Sigmoid colon (tissue), 4 donors: ENCODE measurements at regions not wholly inside any gene's neighbourhood (a gene's known extent, or its start where the extent isn't known, plus 50 kb on each side); places are given as distances from the start of the nearest gene placed in this dataset.

Experiments
- CTCF ChIP-seq, 4 experiments: fragments of 450-650 bp in 3 of 4; fragments of 200-600 bp in 1 of 4; IDR thresholded peaks; one replicate each; pipeline ENCODE4 v1.5.1; 2016 to 2019; ENCODE audit warnings: antibody characterized with exemption in 4 of 4, mild to moderate bottlenecking in 3 of 4, moderate library complexity in 2 of 4
- POLR2AphosphoS5 ChIP-seq, 4 donors: sonication (generic); formaldehyde crosslinking; IDR thresholded peaks; one replicate each; pipeline ENCODE4 v1.6.1; 2017; ENCODE audit warnings: antibody characterized with exemption in 4 of 4

GRCh38 chr2:188701836-188702235 lies 272.3 kb upstream of the COL3A1 start:
- TF ChIP-seq CTCF (IDR thresholded peaks at IDR 0.05) (no peak), POLR2AphosphoS5 (IDR thresholded peaks at IDR 0.05) (no peak)
